HL-60 (cell line): ENCODE measurements at regions not wholly inside any gene's neighbourhood (a gene's known extent, or its start where the extent isn't known, plus 50 kb on each side); places are given as distances from the start of the nearest gene placed in this dataset.

Experiments used
- DNase-seq, 2 experiments: peaks; one replicate each; pipeline ENCODE4 v3.0.0-alpha.2; 2010 to 2020; ENCODE audit warnings: low read depth in 1 of 2, low spot score in 1 of 2
- H3K27ac ChIP-seq: fragments of 250-450 bp; sonication (Bioruptor Pico); replicated peaks from 2 replicates; pipeline ENCODE4 v1.5.1; 2020; ENCODE audit warnings: mild to moderate bottlenecking, moderate library complexity
- H3K27me3 ChIP-seq: fragments of 250-450 bp; sonication (Bioruptor Pico); 2 replicates; pipeline ENCODE4 v1.5.1; 2021; ENCODE audit warnings: mild to moderate bottlenecking, moderate library complexity; ENCODE audit not compliant: insufficient read depth, poor library complexity, severe bottlenecking
- H3K4me3 ChIP-seq: replicated peaks from 2 replicates; pipeline ENCODE4 v1.5.1; 2011; ENCODE audit warnings: mild to moderate bottlenecking, control low read depth, low read length; ENCODE audit not compliant: insufficient read depth
- CTCF ChIP-seq: IDR thresholded peaks from one replicate; pipeline ENCODE4 v1.5.1; 2011; ENCODE audit warnings: low read length, control low read depth, inconsistent platforms; ENCODE audit not compliant: insufficient read depth
- GABPA ChIP-seq: IDR thresholded peaks from 2 replicates; pipeline ENCODE4 v1.6.1; 2012; ENCODE audit warnings: low read depth
- POLR2AphosphoS5 ChIP-seq: IDR thresholded peaks from 2 replicates; pipeline ENCODE4 v1.6.1; 2012; ENCODE audit warnings: low read depth
- REST ChIP-seq: IDR thresholded peaks from 2 replicates; pipeline ENCODE4 v1.6.1; 2012; ENCODE audit warnings: low read depth; ENCODE audit not compliant: insufficient replicate concordance
- SPI1 ChIP-seq: IDR thresholded peaks from 2 replicates; pipeline ENCODE4 v1.6.1; 2012; ENCODE audit warnings: low read depth, mild to moderate bottlenecking, borderline replicate concordance

GRCh38 chr18:71873695-71874094 lies 670.4 kb downstream of the CBLN2 start:
- TF ChIP-seq REST (no peak), CTCF (no peak), GABPA (no peak), POLR2AphosphoS5 (no peak), SPI1 (no peak)

GRCh38 chr18:71865888-71866287 lies 678.3 kb downstream of the CBLN2 start:
- no peaks in the 10 kb centered on the region for H3K27me3 ChIP-seq
- no peak for DNase-seq
- TF ChIP-seq REST (no peak), GABPA (no peak), SPI1 (no peak), CTCF (no peak), POLR2AphosphoS5 (no peak)
- H3K27ac ChIP-seq: no peak overlapping the region
- H3K4me3 ChIP-seq: no peak overlapping the region

More at GRCh38 chr18:71873695-71874094, 670.4 kb downstream of the CBLN2 start:
- no peaks in the 10 kb centered on the region for H3K27me3 ChIP-seq
- H3K27ac ChIP-seq: no peak overlapping the region
- DNase-seq: no peak
- H3K4me3 ChIP-seq: no peak overlapping the region

- TF ChIP-seq POLR2AphosphoS5 (no peak), REST (no peak), CTCF (no peak), SPI1 (no peak), GABPA (no peak)
- H3K27ac ChIP-seq: no peak overlapping the region
- H3K27me3 ChIP-seq: no peaks in the 10 kb centered on the region
- no peak for DNase-seq
- no peak overlapping the region for H3K4me3 ChIP-seq
These were observed 693.5 kb downstream of the CBLN2 start for GRCh38 chr18:71850602-71851001.
